ENCODE measurements at regions not wholly inside any gene's neighbourhood (a gene's known extent, or its start where the extent isn't known, plus 50 kb on each side); places are given as distances from the start of the nearest gene placed in this dataset.
A peak's percentile ranks its signal among the peaks of the same experiment; 100 is the strongest.

GRCh38 chr3:18567293-18567692 is 142.2 kb upstream of the SATB1 start:
- Histone ChIP-seq H3K36me3 (no peaks in the 10 kb centered on the region), H3K27me3 (no peaks in the 10 kb centered on the region), H3K4me1 (no peaks in the 10 kb centered on the region), H3K9me3 (no peaks in the 10 kb centered on the region), H3K4me3 (no peak overlapping the region), H3K27ac (no peak overlapping the region), H3K9ac (ENCODE audit: low read depth in 2 of 2, low read length in 2 of 2) (no peak overlapping the region)
- intact Hi-C loops (cut with DNase I): no loop called here
- TF ChIP-seq CTCF (IDR thresholded peaks at IDR 0.05): no peak
- no peak for DNase-seq

GRCh38 chr3:18562364-18563154 is 137.4 kb upstream of the SATB1 start:
- DNase-seq: no peak
- no peak overlapping the region for H3K4me3 ChIP-seq
- no peaks in the 10 kb centered on the region for H3K9me3 ChIP-seq
- H3K9ac ChIP-seq (ENCODE audit: low read depth in 2 of 2, low read length in 2 of 2): no peak overlapping the region
- no peak for TF ChIP-seq CTCF (IDR thresholded peaks at IDR 0.05)
- no peaks in the 10 kb centered on the region for H3K4me1 ChIP-seq
- no peaks in the 10 kb centered on the region for H3K36me3 ChIP-seq
- no peaks in the 10 kb centered on the region for H3K27me3 ChIP-seq
- intact Hi-C loops (cut with DNase I): no loop called here
- H3K27ac ChIP-seq: no peak overlapping the region

GRCh38 chr3:18559331-18559842 is 134.2 kb upstream of the SATB1 start:
- Histone ChIP-seq H3K9me3 (no peaks in the 10 kb centered on the region), H3K27me3 (no peaks in the 10 kb centered on the region), H3K4me1 (no peaks in the 10 kb centered on the region), H3K4me3 (no peak overlapping the region), H3K36me3 (no peaks in the 10 kb centered on the region), H3K9ac (ENCODE audit: low read depth in 2 of 2, low read length in 2 of 2) (no peak overlapping the region), H3K27ac (no peak overlapping the region)
- DNase-seq: peak; percentile 42
- intact Hi-C loops (cut with DNase I): loop anchor here (5.0 kb wide), 1 partner anchor 203 kb away; no protein-coding TSS in a partner anchor
- TF ChIP-seq CTCF (IDR thresholded peaks at IDR 0.05): peak; percentile 85

GRCh38 chr3:18558507-18558906 is 133.4 kb upstream of the SATB1 start:
- H3K9ac ChIP-seq (ENCODE audit: low read depth in 2 of 2, low read length in 2 of 2): no peak overlapping the region
- no peak overlapping the region for H3K27ac ChIP-seq
- H3K9me3 ChIP-seq: no peaks in the 10 kb centered on the region
- TF ChIP-seq CTCF (IDR thresholded peaks at IDR 0.05): no peak
- no peak for DNase-seq
- H3K4me1 ChIP-seq: no peaks in the 10 kb centered on the region
- H3K27me3 ChIP-seq: no peaks in the 10 kb centered on the region
- no peak overlapping the region for H3K4me3 ChIP-seq
- intact Hi-C loops (cut with DNase I): loop anchor here (5.0 kb wide), 1 partner anchor 204 kb away; no protein-coding TSS in a partner anchor
- no peaks in the 10 kb centered on the region for H3K36me3 ChIP-seq

GRCh38 chr3:18557216-18557615 is 132.1 kb upstream of the SATB1 start:
- Histone ChIP-seq H3K27me3 (no peaks in the 10 kb centered on the region), H3K9me3 (no peaks in the 10 kb centered on the region), H3K4me3 (no peak overlapping the region), H3K9ac (ENCODE audit: low read depth in 2 of 2, low read length in 2 of 2) (no peak overlapping the region), H3K27ac (no peak overlapping the region), H3K36me3 (no peaks in the 10 kb centered on the region), H3K4me1 (no peaks in the 10 kb centered on the region)
- no peak for DNase-seq
- intact Hi-C loops (cut with DNase I): loop anchor here (5.0 kb wide), 1 partner anchor 205 kb away; no protein-coding TSS in a partner anchor
- no peak for TF ChIP-seq CTCF (IDR thresholded peaks at IDR 0.05)

Data from colonic mucosa (tissue), 4 donors.